T-cell (primary cell): ENCODE measurements at regions not wholly inside any gene's neighbourhood (a gene's known extent, or its start where the extent isn't known, plus 50 kb on each side); places are given as distances from the start of the nearest gene placed in this dataset.

Experiments used
- ATAC-seq, 4 experiments: fragments of 200-7000 bp in 3 of 4; fragments of 150-1000 bp in 1 of 4; cut with Tn5 transposase; replicated peaks in 1 of 4; 1 replicate in 3 of 4; 2 replicates in 1 of 4; pipeline ENCODE4 v1.10.0; 2021; ENCODE audit warnings: moderate library complexity in 3 of 4, mild to moderate bottlenecking in 2 of 4, moderate number of reproducible peaks in 1 of 4
- CTCF ChIA-PET, 2 donors: fragments of 300-600 bp; sonication (Branson Sonifier 250); formaldehyde crosslinking; loops; one replicate each; lab custom pipeline; 2022; ENCODE audit warnings: antibody characterized with exemption in 2 of 2; lab: Charles Lee
- POLR2A ChIA-PET, 2 donors: fragments of 300-600 bp; sonication (Branson Sonifier 250); formaldehyde crosslinking; loops; one replicate each; lab custom pipeline; 2022; ENCODE audit warnings: antibody characterized with exemption in 2 of 2; lab: Charles Lee
- DNase-seq, 35 experiments: peaks; one replicate each; pipeline versions ENCODE4 v3.0.0 to v3.0.0-alpha.2; 2013 to 2023
- H3K27ac ChIP-seq: one replicate; pipeline ENCODE4 v1.5.1; 2013; ENCODE audit warnings: low read length
- H3K27me3 ChIP-seq, 2 experiments: replicated peaks in 1 of 2; 1 replicate in 1 of 2; 2 replicates in 1 of 2; pipeline versions ENCODE4 v1.6.1 to v1.7.0; 2013; ENCODE audit warnings: low read length in 1 of 2, mixed read lengths in 1 of 2; ENCODE audit not compliant: control insufficient read depth in 2 of 2, insufficient read depth in 2 of 2; ENCODE audit errors: extremely low read depth in 1 of 2
- H3K36me3 ChIP-seq, 2 donors: 1 replicate in 1 of 2; 2 replicates in 1 of 2; pipeline versions ENCODE4 v1.6.1 to v1.7.0; 2013; ENCODE audit warnings: low read length in 1 of 2; ENCODE audit not compliant: control insufficient read depth in 2 of 2, insufficient read depth in 1 of 2; ENCODE audit errors: extremely low read depth in 1 of 2
- H3K4me1 ChIP-seq, 2 experiments: 1 replicate in 1 of 2; 2 replicates in 1 of 2; pipeline versions ENCODE4 v1.6.1 to v1.7.0; 2013; ENCODE audit warnings: low read length in 2 of 2, mixed read lengths in 1 of 2; ENCODE audit not compliant: insufficient read depth in 2 of 2, control insufficient read depth in 1 of 2; ENCODE audit errors: extremely low read depth in 1 of 2
- H3K4me3 ChIP-seq, 2 donors: 1 replicate in 1 of 2; 2 replicates in 1 of 2; pipeline versions ENCODE4 v1.5.1 to v1.7.0; 2013; ENCODE audit warnings: mild to moderate bottlenecking in 2 of 2, low read length in 1 of 2, moderate library complexity in 1 of 2; ENCODE audit not compliant: control insufficient read depth in 1 of 2; ENCODE audit errors: extremely low read depth in 1 of 2
- H3K9me3 ChIP-seq: 2 replicates; pipeline ENCODE4 v1.7.0; 2013
- H3K27ac Mint-ChIP-seq, 2 donors: one replicate each; pipeline ENCODE4 v1.8.0; 2020 to 2021; ENCODE audit warnings: mild to moderate bottlenecking in 2 of 2, mixed read lengths in 2 of 2
- H3K27me3 Mint-ChIP-seq, 2 donors: one replicate each; pipeline ENCODE4 v1.8.0; 2021 to 2022; ENCODE audit warnings: mixed read lengths in 2 of 2
- H3K36me3 Mint-ChIP-seq: one replicate; pipeline ENCODE4 v1.8.0; 2021; ENCODE audit warnings: mixed read lengths
- H3K4me1 Mint-ChIP-seq, 3 donors: one replicate each; pipeline ENCODE4 v1.8.0; 2020 to 2022; ENCODE audit warnings: mixed read lengths in 3 of 3, mild to moderate bottlenecking in 1 of 3
- H3K4me3 Mint-ChIP-seq, 3 donors: one replicate each; pipeline ENCODE4 v1.8.0; 2020 to 2022; ENCODE audit warnings: mild to moderate bottlenecking in 3 of 3, mixed read lengths in 3 of 3, moderate library complexity in 3 of 3
- H3K9me3 Mint-ChIP-seq, 3 donors: one replicate each; pipeline ENCODE4 v1.8.0; 2020 to 2022; ENCODE audit warnings: mixed read lengths in 3 of 3
- WGBS: methylation state at CpG from one replicate; pipeline ENCODE4 v1.1.5; 2013; ENCODE audit warnings: missing lambda C conversion rate; ENCODE audit not compliant: insufficient coverage; 5-methylcytosine and 5-hydroxymethylcytosine counted together

DNA sequence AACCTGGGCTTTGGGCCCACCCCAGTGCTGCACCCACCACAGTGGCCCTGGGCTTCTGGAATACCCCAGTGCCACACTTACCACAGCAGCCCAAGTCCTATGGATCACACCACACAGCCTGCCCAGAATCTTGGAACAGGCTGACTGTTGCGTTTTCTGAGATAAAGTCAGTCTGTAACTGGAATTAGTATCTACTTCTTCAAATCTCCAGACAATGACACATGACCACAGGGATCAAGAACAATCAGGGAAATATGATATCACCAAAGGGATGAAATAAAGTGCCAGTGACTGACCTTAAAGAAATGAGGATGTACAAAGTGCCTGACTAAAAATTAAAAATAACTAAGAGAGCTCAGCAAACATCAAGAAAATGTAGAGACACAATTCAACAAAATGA is 239.7 kb upstream of the PLD5 start:
- Histone ChIP-seq H3K9me3 (no peaks in the 10 kb centered on the region), H3K36me3 (no peaks in the 10 kb centered on the region), H3K4me3 (no peak overlapping the region), H3K4me1 (no peaks in the 10 kb centered on the region), H3K27ac (no peak overlapping the region), H3K27me3 (no peaks in the 10 kb centered on the region)
- Mint-ChIP-seq H3K4me3 (no peak overlapping the region), H3K27ac (no peak overlapping the region), H3K4me1 (no peaks in the 10 kb centered on the region), H3K36me3 (no peaks in the 10 kb centered on the region), H3K27me3 (peaks cover 0 to 3% of the 10 kb centered on the region in 2 donors), H3K9me3 (peaks cover 4 to 22% (median 13%) of the 10 kb centered on the region in 3 donors)
- ChIA-PET POLR2A (no interaction called here), CTCF (no interaction called here)
- no CpG with 5 or more reads among the region's 1 CpG for WGBS
- no peak for DNase-seq
- ATAC-seq = no peak

GRCh38 chr1:242761556-242761955 is 237.1 kb upstream of the PLD5 start:
- H3K4me3 ChIP-seq = no peak overlapping the region
- H3K27ac ChIP-seq = no peak overlapping the region
- WGBS = no CpG with 5 or more reads among the region's 3 CpGs
- Mint-ChIP-seq H3K9me3 (peaks cover 8 to 37% (median 13%) of the 10 kb centered on the region in 3 donors), H3K36me3 (no peaks in the 10 kb centered on the region), H3K27ac (no peak overlapping the region), H3K4me3 (no peak overlapping the region), H3K4me1 (no peaks in the 10 kb centered on the region), H3K27me3 (peaks cover 0 to 5% of the 10 kb centered on the region in 2 donors)
- DNase-seq = no peak
- H3K4me1 ChIP-seq = no peaks in the 10 kb centered on the region
- no peaks in the 10 kb centered on the region for H3K27me3 ChIP-seq
- ChIA-PET POLR2A (no interaction called here), CTCF (no interaction called here)
- no peaks in the 10 kb centered on the region for H3K9me3 ChIP-seq
- no peak for ATAC-seq
- no peaks in the 10 kb centered on the region for H3K36me3 ChIP-seq

DNA sequence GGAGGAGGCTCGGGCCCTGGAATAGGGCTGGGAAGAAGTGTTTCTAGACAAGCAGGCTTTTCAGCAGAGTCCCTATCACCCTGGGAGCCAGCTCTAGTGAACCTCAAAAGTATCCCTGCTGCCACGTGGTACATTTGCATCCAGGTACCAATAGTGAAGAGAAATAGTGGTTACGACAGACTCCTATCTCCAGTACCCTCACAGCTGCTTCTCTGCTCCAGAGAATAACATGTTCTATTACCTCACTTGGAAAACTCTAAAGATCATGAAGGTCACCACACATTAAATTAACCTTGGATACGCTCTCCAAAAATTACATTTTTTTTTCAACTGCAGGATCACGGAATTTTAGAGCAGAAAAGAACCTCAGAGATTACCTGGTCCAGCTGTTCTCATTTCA is 230.4 kb upstream of the PLD5 start:
- H3K9me3 ChIP-seq = no peaks in the 10 kb centered on the region
- no peaks in the 10 kb centered on the region for H3K36me3 ChIP-seq
- WGBS = 83% methylated on average over 3 of the region's 5 CpGs
- H3K4me1 Mint-ChIP-seq = no peaks in the 10 kb centered on the region
- DNase-seq (no peak), ATAC-seq (no peak)
- H3K36me3 Mint-ChIP-seq = no peaks in the 10 kb centered on the region
- POLR2A ChIA-PET = no interaction called here
- no peak overlapping the region for H3K4me3 ChIP-seq
- no peaks in the 10 kb centered on the region for H3K27me3 ChIP-seq
- peaks cover 0 to 3% of the 10 kb centered on the region in 2 donors for H3K27me3 Mint-ChIP-seq
- H3K4me3 Mint-ChIP-seq = no peak overlapping the region
- CTCF ChIA-PET = no interaction called here
- H3K27ac ChIP-seq = no peak overlapping the region
- no peak overlapping the region for H3K27ac Mint-ChIP-seq
- H3K4me1 ChIP-seq = no peaks in the 10 kb centered on the region
- H3K9me3 Mint-ChIP-seq = peaks cover 0 to 19% (median 4%) of the 10 kb centered on the region in 3 donors

- no peak overlapping the region for H3K27ac Mint-ChIP-seq
- H3K36me3 ChIP-seq = no peaks in the 10 kb centered on the region
- ATAC-seq (no peak), DNase-seq (no peak)
- H3K4me1 ChIP-seq = no peaks in the 10 kb centered on the region
- H3K36me3 Mint-ChIP-seq = no peaks in the 10 kb centered on the region
- H3K27me3 ChIP-seq = no peaks in the 10 kb centered on the region
- H3K4me3 ChIP-seq = no peak overlapping the region
- ChIA-PET CTCF (no interaction called here), POLR2A (no interaction called here)
- H3K27ac ChIP-seq = no peak overlapping the region
- H3K4me3 Mint-ChIP-seq = no peak overlapping the region
- peaks cover 0 to 3% of the 10 kb centered on the region in 2 donors for H3K27me3 Mint-ChIP-seq
- peaks cover 0 to 19% (median 4%) of the 10 kb centered on the region in 3 donors for H3K9me3 Mint-ChIP-seq
- no peaks in the 10 kb centered on the region for H3K4me1 Mint-ChIP-seq
- WGBS = no CpG with 5 or more reads among the region's 2 CpGs
- H3K9me3 ChIP-seq = no peaks in the 10 kb centered on the region
Measured at GRCh38 chr1:242754125-242754524, 229.6 kb upstream of the PLD5 start.

- Mint-ChIP-seq H3K27me3 (no peaks in the 10 kb centered on the region), H3K36me3 (no peaks in the 10 kb centered on the region), H3K4me1 (no peaks in the 10 kb centered on the region), H3K9me3 (peaks cover 0 to 14% (median 4%) of the 10 kb centered on the region in 3 donors), H3K4me3 (no peak overlapping the region), H3K27ac (no peak overlapping the region)
- Histone ChIP-seq H3K4me1 (no peaks in the 10 kb centered on the region), H3K9me3 (no peaks in the 10 kb centered on the region), H3K27me3 (no peaks in the 10 kb centered on the region), H3K27ac (no peak overlapping the region), H3K36me3 (no peaks in the 10 kb centered on the region), H3K4me3 (no peak overlapping the region)
- 91% methylated on average over 5 of the region's 5 CpGs for WGBS
- DNase-seq (no peak), ATAC-seq (no peak)
- ChIA-PET POLR2A (no interaction called here), CTCF (no interaction called here)
Measured at GRCh38 chr1:242747233-242747632, 222.7 kb upstream of the PLD5 start.

DNA sequence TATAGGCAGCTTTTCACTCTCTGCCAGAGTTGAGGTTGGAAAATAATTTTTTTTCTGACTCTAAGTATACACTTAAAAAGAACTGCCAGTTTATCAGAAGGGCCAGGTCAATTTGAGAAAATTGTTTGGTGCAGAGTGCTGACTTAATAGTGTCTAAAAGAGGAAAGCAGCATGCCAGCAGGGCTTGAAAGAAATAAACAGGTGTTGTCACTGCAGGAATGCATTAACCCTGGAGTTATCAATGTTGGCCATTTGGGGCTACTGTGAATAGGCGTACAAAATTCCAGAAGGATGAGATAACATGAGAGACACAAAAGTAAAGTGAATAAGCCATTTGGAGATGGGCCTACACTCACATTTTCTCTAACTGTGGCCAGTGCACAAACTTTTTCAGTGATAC is 220.6 kb upstream of the PLD5 start:
- ChIA-PET POLR2A (no interaction called here), CTCF (no interaction called here)
- no CpG with 5 or more reads among the region's 1 CpG for WGBS
- no peaks in the 10 kb centered on the region for H3K36me3 Mint-ChIP-seq
- no peak overlapping the region for H3K4me3 Mint-ChIP-seq
- H3K27ac Mint-ChIP-seq = no peak overlapping the region
- peaks cover 5 to 17% (median 12%) of the 10 kb centered on the region in 3 donors for H3K9me3 Mint-ChIP-seq
- DNase-seq (no peak), ATAC-seq (no peak)
- H3K36me3 ChIP-seq = no peaks in the 10 kb centered on the region
- H3K4me1 ChIP-seq = no peaks in the 10 kb centered on the region
- no peaks in the 10 kb centered on the region for H3K27me3 Mint-ChIP-seq
- no peaks in the 10 kb centered on the region for H3K27me3 ChIP-seq
- no peak overlapping the region for H3K4me3 ChIP-seq
- no peaks in the 10 kb centered on the region for H3K4me1 Mint-ChIP-seq
- H3K27ac ChIP-seq = no peak overlapping the region
- H3K9me3 ChIP-seq = no peaks in the 10 kb centered on the region
